Frontal cortex (tissue), 3 donors: ENCODE measurements at regions not wholly inside any gene's neighbourhood (a gene's known extent, or its start where the extent isn't known, plus 50 kb on each side); places are given as distances from the start of the nearest gene placed in this dataset.
"Not testable (repeated sequence)": the region's sequence is repeated elsewhere in the genome, so short reads cannot be mapped to it uniquely, and the experiment has no call there.

Experiments used
- DNase-seq, 2 donors: peaks; one replicate each; pipeline ENCODE4 v3.0.0; 2012; ENCODE audit warnings: low spot score in 2 of 2
- FAIRE-seq: peaks from 2 replicates; lab custom pipeline; 2012; peaks lifted over from hg19 to GRCh38; lab: Jason Lieb, UNC
- donor health status: control.
- donor health status: control.
- donor health status: control.

DNA sequence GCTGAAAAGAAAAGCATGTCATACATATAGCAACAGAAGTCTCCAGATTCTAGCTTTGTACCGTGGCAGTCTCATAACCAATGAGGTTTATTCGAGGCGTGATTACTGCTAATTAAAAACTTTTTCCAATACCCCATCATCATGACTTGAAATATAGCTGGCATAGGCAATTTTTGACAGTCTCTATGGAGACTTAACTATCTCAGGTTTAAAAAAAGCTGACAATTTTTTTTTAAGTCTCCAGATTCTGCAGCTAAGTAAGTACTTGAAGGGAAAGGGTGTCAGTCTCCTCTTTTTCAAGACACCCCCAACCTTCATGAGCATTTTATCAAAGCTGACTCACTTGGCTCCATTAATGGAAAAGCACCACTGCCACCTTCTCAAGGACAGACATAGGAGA, 126.3 kb upstream of the RXFP1 start:
- DNase-seq (no peak), FAIRE-seq (no peak)

DNA sequence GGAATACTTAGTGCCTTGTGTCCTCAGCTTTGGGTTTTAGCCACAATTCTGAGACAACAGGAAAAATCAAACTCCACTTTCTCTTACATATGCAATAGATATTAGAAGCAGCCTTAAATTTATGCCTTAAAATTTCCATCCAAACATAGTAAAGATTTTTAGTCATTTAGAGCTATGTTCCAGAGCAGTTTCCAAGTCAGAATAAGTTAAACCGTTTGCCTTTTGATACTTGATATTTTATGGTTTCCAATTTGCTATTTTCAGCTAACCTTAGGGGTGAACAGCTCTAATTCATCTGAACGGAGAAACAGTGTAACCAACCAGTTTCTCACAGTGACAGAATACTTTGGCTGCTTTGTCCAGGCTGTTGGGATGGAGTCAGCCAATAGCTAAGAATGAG, 125.8 kb upstream of the RXFP1 start:
- DNase-seq, result no peak
- no peak for FAIRE-seq

DNA sequence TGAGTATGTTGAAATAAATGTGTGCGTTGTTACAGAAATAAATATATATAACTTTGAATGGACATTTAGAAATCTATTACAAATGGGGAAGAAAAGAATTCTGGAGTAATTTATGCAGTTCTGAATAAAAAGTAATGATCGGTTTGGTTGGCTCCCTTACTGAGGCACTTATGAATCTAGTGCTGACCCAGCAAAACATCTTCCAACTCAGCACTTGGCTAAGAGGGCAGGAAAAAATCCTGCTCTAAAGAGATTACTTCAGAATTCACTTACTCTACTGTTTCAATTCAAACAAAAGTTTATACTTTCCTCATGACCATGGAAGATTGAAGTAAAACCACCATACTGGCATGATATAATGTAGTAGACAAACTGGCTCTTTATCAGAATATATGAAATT, 123.9 kb upstream of the RXFP1 start:
- FAIRE-seq, result no peak
- DNase-seq, result no peak

- DNase-seq, FAIRE-seq: not testable (repeated sequence)
These were observed 113.7 kb upstream of the RXFP1 start for GRCh38 chr4:158407961-158408360.

GRCh38 chr4:158410272-158410671, 111.4 kb upstream of the RXFP1 start:
- FAIRE-seq (no peak), DNase-seq (peak in 1 of 2 donors; percentile 15)

GRCh38 chr4:158411269-158411668, 110.4 kb upstream of the RXFP1 start:
- FAIRE-seq (no peak), DNase-seq (no peak)

DNA sequence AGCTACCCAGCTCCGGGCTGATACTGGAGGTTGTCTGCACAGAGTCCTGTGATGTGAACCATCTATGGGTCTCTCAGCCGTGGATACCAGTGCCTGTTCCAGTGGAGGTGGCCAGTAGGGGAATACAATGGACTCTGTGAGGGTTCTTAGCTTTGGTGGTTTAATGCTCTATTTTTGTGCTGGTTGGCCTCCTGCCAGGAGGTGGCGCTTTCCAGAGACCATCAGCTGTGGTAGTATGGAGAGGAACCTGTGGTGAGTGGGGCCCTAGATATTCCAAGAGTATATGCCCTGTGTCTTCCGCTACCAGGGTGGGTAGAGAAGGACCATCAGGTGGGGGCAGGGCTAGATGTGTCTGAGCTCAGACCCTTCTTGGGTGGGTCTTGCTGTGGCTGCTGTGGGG, 103.0 kb upstream of the RXFP1 start:
- not testable (repeated sequence) for DNase-seq, FAIRE-seq

- DNase-seq (no peak), FAIRE-seq (no peak)
These were observed 100.9 kb upstream of the RXFP1 start for GRCh38 chr4:158420782-158421181.

DNA sequence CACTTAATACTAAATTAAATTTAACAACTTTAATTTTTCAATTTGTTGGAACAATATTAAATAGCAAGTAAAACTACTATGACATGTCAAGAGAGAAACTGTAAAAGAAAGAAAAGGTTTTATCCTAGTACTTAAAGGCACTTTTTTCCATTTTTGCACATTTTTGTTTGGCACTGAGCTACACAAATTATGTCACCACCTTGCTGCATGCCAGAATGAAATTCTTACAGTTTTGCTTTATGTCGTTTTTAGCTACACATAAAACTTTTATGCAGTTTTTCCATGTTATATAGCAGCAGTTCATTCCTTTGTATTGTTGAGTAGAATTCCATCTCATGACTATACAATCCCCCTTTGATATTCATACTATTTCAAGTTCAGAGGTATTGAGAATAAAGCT, 99.1 kb upstream of the RXFP1 start:
- FAIRE-seq (peak; percentile 24), DNase-seq (no peak)

GRCh38 chr4:158428242-158428641, 93.4 kb upstream of the RXFP1 start:
- DNase-seq (no peak), FAIRE-seq (peak; percentile 68)

DNA sequence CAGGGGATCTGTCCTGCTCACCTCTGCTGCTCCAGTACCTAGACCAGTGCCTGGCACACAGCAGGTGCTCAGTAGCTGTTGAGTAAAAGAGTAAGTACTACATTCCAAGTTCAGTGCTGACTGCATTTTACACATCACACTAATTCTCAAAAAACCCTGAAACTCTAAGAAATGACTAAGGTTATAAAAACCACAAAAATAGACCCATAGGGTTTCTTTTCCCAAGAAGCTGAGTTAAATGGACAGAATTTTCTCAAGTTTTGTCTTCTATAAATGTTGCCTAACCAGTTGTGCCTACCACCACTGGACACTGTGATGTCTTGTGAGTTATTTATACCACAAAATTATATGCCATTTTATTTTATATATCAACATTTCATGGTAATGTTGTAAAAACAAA, 78.9 kb upstream of the RXFP1 start:
- no peak for FAIRE-seq
- no peak for DNase-seq

DNA sequence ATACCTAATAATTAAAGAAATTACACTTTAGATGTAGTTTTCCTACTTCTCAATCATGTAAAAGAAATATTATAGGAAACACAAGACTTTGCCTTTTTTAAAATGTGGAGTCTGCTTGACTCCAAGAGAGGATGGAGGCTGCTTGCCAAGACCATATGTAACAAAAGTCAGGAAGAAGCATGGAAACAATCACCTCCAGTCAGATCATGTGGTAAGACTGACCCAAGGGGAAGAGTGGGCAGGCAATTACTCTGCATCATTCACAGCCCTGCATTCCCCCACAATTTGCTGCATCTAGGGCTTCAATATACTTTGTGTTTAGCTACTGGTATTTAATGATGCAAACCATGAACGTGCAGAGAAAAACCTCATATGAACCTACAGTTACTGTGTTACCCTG, 78.0 kb upstream of the RXFP1 start:
- DNase-seq (no peak), FAIRE-seq (no peak)

- DNase-seq (no peak), FAIRE-seq (no peak)
These were observed 77.1 kb upstream of the RXFP1 start for GRCh38 chr4:158444621-158445020.

DNA sequence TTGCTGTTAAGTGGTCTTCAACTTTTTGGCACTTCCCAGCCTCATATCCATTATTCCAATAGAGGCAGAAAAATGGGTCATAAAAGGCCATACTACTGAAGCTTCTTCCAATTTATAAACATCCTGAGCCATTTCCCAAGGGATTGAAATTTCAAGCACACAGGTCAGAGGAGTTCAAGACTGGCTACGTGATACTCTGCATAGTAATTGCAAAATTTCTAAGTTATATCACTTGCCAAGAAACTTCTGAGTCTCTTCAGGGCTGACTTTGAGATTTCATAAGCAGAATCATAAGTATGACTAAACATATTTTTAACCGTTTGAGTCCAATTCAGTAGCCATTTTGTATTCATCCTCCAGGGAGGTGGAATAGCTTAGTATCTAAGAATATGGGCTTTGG, 75.6 kb upstream of the RXFP1 start:
- FAIRE-seq, result no peak

GRCh38 chr4:158450741-158451140, 70.9 kb upstream of the RXFP1 start:
- DNase-seq (no peak), FAIRE-seq (no peak)

More for the DNA sequence above, 75.6 kb upstream of the RXFP1 start:
- DNase-seq, result no peak

DNA sequence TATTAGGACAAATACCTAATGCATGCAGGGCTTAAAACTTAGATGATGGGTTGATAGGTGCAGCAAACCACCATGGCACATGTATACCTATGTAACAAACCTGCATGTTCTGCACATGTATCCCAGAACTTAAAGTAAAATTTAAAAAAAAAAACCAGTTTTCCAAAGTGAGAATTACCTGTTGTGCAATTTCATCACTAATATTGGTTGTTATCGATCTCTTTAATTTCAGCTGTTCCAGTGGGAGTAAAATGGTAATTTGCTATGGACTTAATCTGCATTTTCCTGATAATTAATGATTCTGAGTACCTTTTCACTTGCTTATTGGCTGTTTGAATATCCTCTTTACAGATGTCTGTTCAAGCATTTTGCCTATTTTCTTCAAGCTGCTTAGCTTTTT, 69.6 kb upstream of the RXFP1 start:
- FAIRE-seq, DNase-seq: not testable (repeated sequence)

- no peak for FAIRE-seq
- no peak for DNase-seq
These were observed 63.3 kb upstream of the RXFP1 start for GRCh38 chr4:158458271-158458895.

DNA sequence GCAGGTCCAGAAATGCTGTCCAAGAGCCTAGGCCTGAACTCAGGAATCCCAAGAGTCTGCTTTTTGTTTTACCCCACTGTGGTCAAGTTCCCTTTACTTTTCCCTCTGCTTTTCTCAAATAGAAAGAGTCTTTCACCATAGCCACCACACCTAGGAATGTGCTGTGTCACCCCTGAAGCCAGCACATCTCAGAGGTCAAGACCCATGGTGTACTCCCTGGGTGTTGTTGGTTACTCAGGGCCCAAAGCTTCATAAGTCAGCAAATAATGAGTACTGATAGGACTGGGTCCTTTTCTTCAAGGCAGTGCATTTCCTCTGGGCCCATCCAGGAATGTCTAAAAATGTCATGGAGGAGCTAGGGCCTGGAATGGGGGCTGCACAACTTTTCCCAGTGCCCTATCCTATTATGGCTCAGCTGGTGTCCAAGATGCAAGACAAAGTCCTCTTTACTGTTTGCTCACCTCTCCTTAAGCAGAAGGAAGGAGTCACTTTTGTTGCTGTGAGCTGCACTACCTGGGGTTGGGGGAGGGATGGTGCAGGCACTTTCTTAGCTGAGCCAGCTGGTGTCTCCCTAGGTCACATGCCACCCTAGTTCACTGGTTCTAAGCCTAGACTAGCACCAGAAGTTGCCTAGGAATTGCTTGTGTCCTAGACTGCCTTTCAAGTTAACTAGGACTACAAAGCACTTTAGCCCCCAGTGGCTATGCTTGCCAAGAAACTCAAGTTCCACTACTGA, 62.4 kb upstream of the RXFP1 start:
- no peak for FAIRE-seq

DNA sequence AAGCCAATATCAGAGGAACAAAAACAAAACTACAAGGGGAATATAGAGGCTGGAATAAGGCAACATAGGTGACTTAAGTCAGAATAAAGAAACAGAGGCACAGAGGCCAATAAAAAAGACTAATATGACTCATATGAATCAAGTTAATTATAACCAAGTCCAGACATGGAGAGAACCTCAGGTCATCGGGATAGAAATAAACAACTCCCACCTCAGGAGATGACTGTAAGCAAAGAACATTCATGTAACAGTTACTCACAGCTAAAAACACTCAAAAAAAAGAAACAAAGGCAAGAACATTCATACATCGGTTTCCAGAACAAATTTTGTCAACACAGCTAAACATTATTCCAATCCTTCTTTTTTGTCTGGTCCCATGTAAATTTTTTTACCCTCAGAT, 60.3 kb upstream of the RXFP1 start:
- DNase-seq (no peak), FAIRE-seq (no peak)

More for the DNA sequence above, 62.4 kb upstream of the RXFP1 start:
- DNase-seq, result no peak

GRCh38 chr4:158462611-158463010, 59.1 kb upstream of the RXFP1 start:
- DNase-seq (no peak), FAIRE-seq (no peak)
